ENCODE measurements at regions not wholly inside any gene's neighbourhood (a gene's known extent, or its start where the extent isn't known, plus 50 kb on each side); places are given as distances from the start of the nearest gene placed in this dataset.

DNA sequence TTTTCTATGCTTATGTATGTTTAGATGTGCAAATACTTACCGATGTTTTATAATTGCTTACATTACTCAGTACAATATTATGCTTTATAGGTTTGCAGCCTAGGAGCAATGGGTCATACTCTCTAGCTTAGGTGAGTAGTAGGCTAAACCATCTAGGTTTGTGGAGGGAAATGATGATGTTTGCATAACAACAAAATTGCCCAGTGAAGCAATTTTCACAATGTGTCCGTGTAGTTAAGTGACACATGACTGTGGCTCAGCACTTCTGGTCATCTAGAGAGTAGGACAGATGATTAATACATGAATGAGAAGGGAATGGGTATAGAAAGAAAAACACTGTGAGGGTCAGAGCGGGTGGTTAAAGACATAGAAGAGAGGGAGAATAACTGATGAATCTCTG, 2116.2 kb upstream of the PIK3C3 start:
- TF ChIP-seq TAF1 (IDR thresholded peaks at IDR 0.05; ENCODE audit: borderline replicate concordance, insufficient read depth, low read length), result no peak
- TF ChIP-seq POLR2AphosphoS5 (IDR thresholded peaks at IDR 0.05; ENCODE audit: low read depth, low read length), result no peak
- TF ChIP-seq FOXP2 (optimal IDR thresholded peaks at IDR 0.05; ENCODE audit: borderline replicate concordance, extremely low read depth, extremely low read length, insufficient read depth), result no peak
- TF ChIP-seq, protein P1, sequence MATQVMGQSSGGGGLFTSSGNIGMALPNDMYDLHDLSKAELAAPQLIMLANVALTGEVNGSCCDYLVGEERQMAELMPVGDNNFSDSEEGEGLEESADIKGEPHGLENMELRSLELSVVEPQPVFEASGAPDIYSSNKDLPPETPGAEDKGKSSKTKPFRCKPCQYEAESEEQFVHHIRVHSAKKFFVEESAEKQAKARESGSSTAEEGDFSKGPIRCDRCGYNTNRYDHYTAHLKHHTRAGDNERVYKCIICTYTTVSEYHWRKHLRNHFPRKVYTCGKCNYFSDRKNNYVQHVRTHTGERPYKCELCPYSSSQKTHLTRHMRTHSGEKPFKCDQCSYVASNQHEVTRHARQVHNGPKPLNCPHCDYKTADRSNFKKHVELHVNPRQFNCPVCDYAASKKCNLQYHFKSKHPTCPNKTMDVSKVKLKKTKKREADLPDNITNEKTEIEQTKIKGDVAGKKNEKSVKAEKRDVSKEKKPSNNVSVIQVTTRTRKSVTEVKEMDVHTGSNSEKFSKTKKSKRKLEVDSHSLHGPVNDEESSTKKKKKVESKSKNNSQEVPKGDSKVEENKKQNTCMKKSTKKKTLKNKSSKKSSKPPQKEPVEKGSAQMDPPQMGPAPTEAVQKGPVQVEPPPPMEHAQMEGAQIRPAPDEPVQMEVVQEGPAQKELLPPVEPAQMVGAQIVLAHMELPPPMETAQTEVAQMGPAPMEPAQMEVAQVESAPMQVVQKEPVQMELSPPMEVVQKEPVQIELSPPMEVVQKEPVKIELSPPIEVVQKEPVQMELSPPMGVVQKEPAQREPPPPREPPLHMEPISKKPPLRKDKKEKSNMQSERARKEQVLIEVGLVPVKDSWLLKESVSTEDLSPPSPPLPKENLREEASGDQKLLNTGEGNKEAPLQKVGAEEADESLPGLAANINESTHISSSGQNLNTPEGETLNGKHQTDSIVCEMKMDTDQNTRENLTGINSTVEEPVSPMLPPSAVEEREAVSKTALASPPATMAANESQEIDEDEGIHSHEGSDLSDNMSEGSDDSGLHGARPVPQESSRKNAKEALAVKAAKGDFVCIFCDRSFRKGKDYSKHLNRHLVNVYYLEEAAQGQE (IDR thresholded peaks at IDR 0.05; ENCODE audit: insufficient read depth in 1 of 2, low read depth in 2 of 2, low read length in 2 of 2), result no peak
- TF ChIP-seq SIN3A (IDR thresholded peaks at IDR 0.05; ENCODE audit: borderline replicate concordance, insufficient read depth, low read length), result no peak

DNA sequence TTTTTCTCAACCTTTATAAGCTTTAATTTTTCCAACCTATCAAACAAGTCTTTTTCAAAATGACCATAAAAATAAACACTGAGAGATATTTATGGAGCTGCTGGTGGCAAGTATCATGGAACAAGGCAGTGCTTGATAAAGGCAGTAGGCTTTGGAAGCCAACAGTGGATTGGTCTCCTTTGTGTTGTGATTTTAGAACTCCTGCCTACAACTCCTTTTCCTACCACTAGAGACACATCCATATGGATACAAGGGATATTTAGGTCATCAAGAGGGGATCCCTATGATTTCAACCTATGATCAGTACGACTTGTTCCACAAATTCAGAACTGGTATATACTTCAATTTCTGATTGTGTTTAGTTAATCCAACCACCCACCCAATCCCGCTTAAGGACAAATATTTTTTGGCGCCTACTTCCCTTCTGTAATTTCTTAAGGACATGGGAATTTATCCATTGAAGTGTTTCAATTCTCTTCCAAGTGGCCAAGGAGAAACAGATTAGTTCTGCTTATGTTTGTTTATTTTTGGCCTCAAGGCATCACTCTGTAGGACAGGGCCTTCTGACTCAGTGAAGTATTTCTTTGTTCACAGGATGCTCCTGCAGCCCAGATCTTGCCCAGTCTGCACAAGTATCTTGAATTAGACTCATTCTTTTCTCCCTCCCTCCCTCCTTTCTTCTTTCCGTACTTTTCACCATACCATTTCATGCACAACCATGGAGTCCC, 2119.6 kb upstream of the PIK3C3 start:
- TF ChIP-seq TAF1 (IDR thresholded peaks at IDR 0.05; ENCODE audit: borderline replicate concordance, insufficient read depth, low read length), result no peak
- TF ChIP-seq POLR2AphosphoS5 (IDR thresholded peaks at IDR 0.05; ENCODE audit: low read depth, low read length), result no peak
- no peak for TF ChIP-seq SIN3A (IDR thresholded peaks at IDR 0.05; ENCODE audit: borderline replicate concordance, insufficient read depth, low read length)
- no peak for TF ChIP-seq FOXP2 (optimal IDR thresholded peaks at IDR 0.05; ENCODE audit: borderline replicate concordance, extremely low read depth, extremely low read length, insufficient read depth)

GRCh38 chr18:39834636-39835035, 2120.4 kb upstream of the PIK3C3 start:
- TF ChIP-seq SIN3A (IDR thresholded peaks at IDR 0.05; ENCODE audit: borderline replicate concordance, insufficient read depth, low read length) (no peak), FOXP2 (optimal IDR thresholded peaks at IDR 0.05; ENCODE audit: borderline replicate concordance, extremely low read depth, extremely low read length, insufficient read depth) (no peak), POLR2AphosphoS5 (IDR thresholded peaks at IDR 0.05; ENCODE audit: low read depth, low read length) (no peak), TAF1 (IDR thresholded peaks at IDR 0.05; ENCODE audit: borderline replicate concordance, insufficient read depth, low read length) (no peak)
- TF ChIP-seq, protein P1 (IDR thresholded peaks at IDR 0.05; ENCODE audit: insufficient read depth in 1 of 2, low read depth in 2 of 2, low read length in 2 of 2), result no peak

DNA sequence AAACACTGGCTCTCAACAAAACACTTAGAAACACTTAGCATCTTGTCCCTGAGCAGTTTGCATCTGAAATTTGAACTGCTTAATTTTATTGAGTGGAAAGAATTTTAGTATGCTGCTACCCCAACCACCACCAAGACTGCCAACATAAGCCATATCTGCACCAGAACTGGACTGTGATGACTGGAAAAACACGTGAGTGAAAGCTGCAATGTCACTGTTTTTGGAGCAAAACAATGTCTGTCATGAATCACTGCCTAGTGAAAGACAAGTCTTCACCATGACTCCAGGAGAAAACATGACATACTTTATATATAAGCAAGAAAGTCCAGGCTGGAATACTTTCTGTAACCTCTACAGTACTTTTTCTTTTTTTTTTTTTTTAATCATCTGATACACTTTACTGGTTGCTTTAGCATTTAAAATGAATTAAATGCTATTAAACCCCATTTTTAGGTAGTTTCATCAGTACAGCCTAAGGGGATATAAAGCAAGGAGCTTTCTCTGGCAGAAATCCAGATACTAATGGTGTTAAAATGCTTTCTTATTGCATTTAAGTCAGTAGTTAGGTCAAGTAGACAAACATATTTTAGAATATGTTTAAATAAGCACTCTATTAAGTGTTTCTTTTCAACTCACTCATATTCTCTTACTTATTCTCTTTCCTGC, 2129.4 kb upstream of the PIK3C3 start:
- TF ChIP-seq POLR2AphosphoS5 (IDR thresholded peaks at IDR 0.05; ENCODE audit: low read depth, low read length), result no peak
- TF ChIP-seq, protein P1 (IDR thresholded peaks at IDR 0.05; ENCODE audit: insufficient read depth in 1 of 2, low read depth in 2 of 2, low read length in 2 of 2), result no peak
- TF ChIP-seq TAF1 (IDR thresholded peaks at IDR 0.05; ENCODE audit: borderline replicate concordance, insufficient read depth, low read length), result no peak
- no peak for TF ChIP-seq FOXP2 (optimal IDR thresholded peaks at IDR 0.05; ENCODE audit: borderline replicate concordance, extremely low read depth, extremely low read length, insufficient read depth)
- no peak for TF ChIP-seq SIN3A (IDR thresholded peaks at IDR 0.05; ENCODE audit: borderline replicate concordance, insufficient read depth, low read length)

- TF ChIP-seq, protein P1 (IDR thresholded peaks at IDR 0.05; ENCODE audit: insufficient read depth in 1 of 2, low read depth in 2 of 2, low read length in 2 of 2), result no peak
- TF ChIP-seq POLR2AphosphoS5 (IDR thresholded peaks at IDR 0.05; ENCODE audit: low read depth, low read length) (no peak), SIN3A (IDR thresholded peaks at IDR 0.05; ENCODE audit: borderline replicate concordance, insufficient read depth, low read length) (no peak), TAF1 (IDR thresholded peaks at IDR 0.05; ENCODE audit: borderline replicate concordance, insufficient read depth, low read length) (no peak), FOXP2 (optimal IDR thresholded peaks at IDR 0.05; ENCODE audit: borderline replicate concordance, extremely low read depth, extremely low read length, insufficient read depth) (no peak)
Measured at GRCh38 chr18:39806525-39806924, 2148.5 kb upstream of the PIK3C3 start.

All from PFSK-1 (cell line).